Panc1 (cell line): ENCODE measurements at regions not wholly inside any gene's neighbourhood (a gene's known extent, or its start where the extent isn't known, plus 50 kb on each side); places are given as distances from the start of the nearest gene placed in this dataset.

Source experiments
- ATAC-seq: fragments of 200-7000 bp; cut with Tn5 transposase; 2 replicates; pipeline ENCODE4 v1.9.1; 2020; ENCODE audit warnings: mild to moderate bottlenecking, moderate library complexity
- BruUV-seq: library from RNA; stranded (reverse); fragments of 400-500 nt; replicated peaks from 2 replicates; lab custom pipeline; 2021; lab: Mats Ljungman, UMichigan
- CTCF ChIA-PET: fragments of 300-600 bp; sonication (Branson Sonifier 250); formaldehyde crosslinking; loops from one replicate; lab custom pipeline; 2022; ENCODE audit warnings: antibody characterized with exemption; lab: Charles Lee
- POLR2A ChIA-PET: fragments of 300-600 bp; sonication (Branson Sonifier 250); formaldehyde crosslinking; loops from one replicate; lab custom pipeline; 2022; ENCODE audit warnings: antibody characterized with exemption; lab: Charles Lee
- DNase-seq: peaks from one replicate; pipeline ENCODE4 v3.0.0-alpha.2; 2010; ENCODE audit warnings: low read depth, low spot score
- H3K27ac ChIP-seq: 2 replicates; pipeline ENCODE4 v1.5.1; 2011; ENCODE audit warnings: mild to moderate bottlenecking, low read length, inconsistent platforms
- H3K27me3 ChIP-seq: fragments of 200-500 bp; sonication (Bioruptor generic); 2 replicates; pipeline ENCODE4 v1.6.0; 2014; ENCODE audit warnings: low read length, inconsistent platforms; ENCODE audit not compliant: control insufficient read depth, insufficient read depth
- H3K36me3 ChIP-seq: fragments of 200-500 bp; sonication (Bioruptor generic); 2 replicates; pipeline ENCODE4 v1.5.1; 2014; ENCODE audit warnings: inconsistent platforms, mild to moderate bottlenecking, low read length, moderate library complexity; ENCODE audit not compliant: control insufficient read depth, insufficient read depth
- H3K4me1 ChIP-seq: 2 replicates; pipeline ENCODE4 v1.5.1; 2011; ENCODE audit warnings: inconsistent platforms, mild to moderate bottlenecking, low read length, moderate library complexity; ENCODE audit not compliant: control insufficient read depth, insufficient read depth
- H3K4me3 ChIP-seq, 2 experiments: 2 replicates each; pipeline ENCODE4 v1.5.1; 2011 to 2012; ENCODE audit warnings: low read depth in 2 of 2, low read length in 2 of 2, mild to moderate bottlenecking in 2 of 2, inconsistent platforms in 1 of 2, moderate library complexity in 1 of 2
- H3K9me3 ChIP-seq: fragments of 200-500 bp; sonication (Bioruptor generic); 2 replicates; pipeline ENCODE4 v1.5.1; 2014; ENCODE audit warnings: low read depth, mild to moderate bottlenecking, inconsistent platforms, low read length, moderate library complexity; ENCODE audit not compliant: control insufficient read depth, insufficient read depth
- POLR2AphosphoS5 ChIP-seq: IDR thresholded peaks from 2 replicates; pipeline ENCODE4 v1.6.1; 2012; ENCODE audit warnings: mild to moderate bottlenecking, low read depth, low read length, moderate library complexity
- SIN3A ChIP-seq: IDR thresholded peaks from 2 replicates; pipeline ENCODE4 v1.6.1; 2012; ENCODE audit warnings: low read depth, mild to moderate bottlenecking, low read length, moderate library complexity, borderline replicate concordance; ENCODE audit not compliant: insufficient read depth
- TCF7L2 ChIP-seq: IDR thresholded peaks from 2 replicates; pipeline ENCODE4 v1.6.1; 2011; ENCODE audit warnings: mild to moderate bottlenecking, low read depth, low read length, inconsistent platforms
- in situ Hi-C: cut with HindIII; loops from 2 replicates; pipeline ENCODE4 v1.10.0; 2016; ENCODE audit warnings: low sequenced_read_pairs, low pct_unique_long_range_greater_than_20kb
- intact Hi-C: fragments of 100-400 bp; cut with micrococcal nuclease; formaldehyde crosslinking; loops from one replicate; pipeline ENCODE4 v1.10.0; 2022; ENCODE audit not compliant: unreplicated experiment
- TF ChIP-seq, protein P1 (sequence below), 2 experiments: IDR thresholded peaks; 2 replicates each; pipeline ENCODE4 v1.6.1; 2011 to 2012; ENCODE audit warnings: low read depth in 2 of 2, control low read depth in 1 of 2, low read length in 1 of 2, mild to moderate bottlenecking in 1 of 2, moderate library complexity in 1 of 2; ENCODE audit not compliant: insufficient read depth in 1 of 2
- TF ChIP-seq, protein P2 (sequence below): fragments of 450-650 bp; IDR thresholded peaks from 2 replicates; pipeline ENCODE4 v1.5.1; 2017; ENCODE audit warnings: mild to moderate bottlenecking

DNA sequence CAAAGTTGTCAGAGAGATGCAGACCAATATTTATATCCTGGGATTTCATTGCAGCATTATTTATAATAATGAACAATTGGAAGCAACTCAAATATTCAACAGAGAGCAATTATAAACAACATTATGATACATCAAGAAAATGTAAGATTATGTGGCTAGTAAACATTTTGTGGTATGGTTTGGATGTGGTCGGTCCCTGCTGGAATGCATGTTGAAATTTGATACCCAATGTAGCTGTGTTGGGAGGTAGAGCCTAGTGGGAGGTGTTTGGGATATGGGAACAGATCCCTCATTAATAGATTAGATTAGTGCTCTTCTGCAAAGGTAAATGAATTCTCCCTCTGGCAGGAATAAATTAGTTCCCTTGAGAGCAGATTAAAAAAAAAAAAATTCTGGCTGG, 350.9 kb downstream of the ANKRD30A start:
- ChIA-PET CTCF (no interaction called here), POLR2A (no interaction called here)
- Histone ChIP-seq H3K4me3 (no peak overlapping the region), H3K36me3 (no peaks in the 10 kb centered on the region), H3K27ac (no peak overlapping the region), H3K4me1 (no peaks in the 10 kb centered on the region), H3K27me3 (no peaks in the 10 kb centered on the region), H3K9me3 (no peaks in the 10 kb centered on the region)
- in situ Hi-C loops (no loop called here), intact Hi-C loops (no loop called here)
- no TSS peak for BruUV-seq
- TF ChIP-seq POLR2AphosphoS5, result no peak
- DNase-seq (no peak), ATAC-seq (no peak)

DNA sequence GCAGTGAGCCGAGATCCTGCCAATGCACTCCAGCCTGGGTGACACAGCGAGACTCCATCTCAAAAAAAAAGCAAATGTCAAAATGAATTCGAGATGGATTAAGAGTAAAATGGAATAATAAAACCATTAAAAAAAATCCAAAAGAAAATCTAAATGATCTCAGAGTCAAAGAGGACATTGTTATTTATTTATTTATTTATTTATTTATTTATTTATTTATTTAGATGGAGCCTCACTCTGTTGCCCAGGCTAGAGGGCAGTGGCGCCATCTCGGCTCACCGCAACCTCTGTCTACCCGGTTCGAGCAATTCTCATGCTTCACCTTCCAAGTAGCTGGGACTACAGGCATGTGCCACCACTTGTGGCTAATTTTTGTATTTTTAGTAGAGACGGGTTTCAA, 349.2 kb downstream of the ANKRD30A start:
- Histone ChIP-seq H3K9me3 (no peaks in the 10 kb centered on the region), H3K36me3 (no peaks in the 10 kb centered on the region), H3K27ac (no peak overlapping the region), H3K4me3 (no peak overlapping the region), H3K4me1 (no peaks in the 10 kb centered on the region), H3K27me3 (no peaks in the 10 kb centered on the region)
- POLR2A ChIA-PET, result no interaction called here
- TF ChIP-seq, protein P1, sequence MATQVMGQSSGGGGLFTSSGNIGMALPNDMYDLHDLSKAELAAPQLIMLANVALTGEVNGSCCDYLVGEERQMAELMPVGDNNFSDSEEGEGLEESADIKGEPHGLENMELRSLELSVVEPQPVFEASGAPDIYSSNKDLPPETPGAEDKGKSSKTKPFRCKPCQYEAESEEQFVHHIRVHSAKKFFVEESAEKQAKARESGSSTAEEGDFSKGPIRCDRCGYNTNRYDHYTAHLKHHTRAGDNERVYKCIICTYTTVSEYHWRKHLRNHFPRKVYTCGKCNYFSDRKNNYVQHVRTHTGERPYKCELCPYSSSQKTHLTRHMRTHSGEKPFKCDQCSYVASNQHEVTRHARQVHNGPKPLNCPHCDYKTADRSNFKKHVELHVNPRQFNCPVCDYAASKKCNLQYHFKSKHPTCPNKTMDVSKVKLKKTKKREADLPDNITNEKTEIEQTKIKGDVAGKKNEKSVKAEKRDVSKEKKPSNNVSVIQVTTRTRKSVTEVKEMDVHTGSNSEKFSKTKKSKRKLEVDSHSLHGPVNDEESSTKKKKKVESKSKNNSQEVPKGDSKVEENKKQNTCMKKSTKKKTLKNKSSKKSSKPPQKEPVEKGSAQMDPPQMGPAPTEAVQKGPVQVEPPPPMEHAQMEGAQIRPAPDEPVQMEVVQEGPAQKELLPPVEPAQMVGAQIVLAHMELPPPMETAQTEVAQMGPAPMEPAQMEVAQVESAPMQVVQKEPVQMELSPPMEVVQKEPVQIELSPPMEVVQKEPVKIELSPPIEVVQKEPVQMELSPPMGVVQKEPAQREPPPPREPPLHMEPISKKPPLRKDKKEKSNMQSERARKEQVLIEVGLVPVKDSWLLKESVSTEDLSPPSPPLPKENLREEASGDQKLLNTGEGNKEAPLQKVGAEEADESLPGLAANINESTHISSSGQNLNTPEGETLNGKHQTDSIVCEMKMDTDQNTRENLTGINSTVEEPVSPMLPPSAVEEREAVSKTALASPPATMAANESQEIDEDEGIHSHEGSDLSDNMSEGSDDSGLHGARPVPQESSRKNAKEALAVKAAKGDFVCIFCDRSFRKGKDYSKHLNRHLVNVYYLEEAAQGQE (IDR thresholded peaks at IDR 0.05; ENCODE audit: insufficient read depth in 1 of 2, low read depth in 2 of 2, low read length in 1 of 2), result no peak
- TF ChIP-seq POLR2AphosphoS5 (no peak), TCF7L2 (no peak), SIN3A (no peak)
- no TSS peak for BruUV-seq
- CTCF ChIA-PET, result no interaction called here
- ATAC-seq (no peak), DNase-seq (no peak)
- in situ Hi-C loops (no loop called here), intact Hi-C loops (no loop called here)

DNA sequence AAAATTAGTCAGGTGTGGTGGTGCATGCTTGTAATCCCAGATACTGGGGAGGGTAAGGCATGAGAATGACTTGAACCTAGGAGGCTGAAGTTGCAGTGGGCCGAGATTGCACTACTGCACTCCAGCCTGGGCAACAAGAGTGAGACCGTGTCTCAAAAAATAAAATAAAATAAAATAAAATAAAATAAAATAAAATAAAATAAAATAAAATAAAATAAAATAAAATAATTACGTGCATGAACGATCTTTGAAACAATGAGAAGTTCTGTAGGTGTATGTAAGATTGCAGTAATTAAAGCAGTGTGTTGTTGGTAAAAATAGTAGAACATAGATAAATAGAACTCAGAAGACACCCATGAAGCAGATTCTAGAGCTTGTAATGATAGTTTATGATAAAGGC, 348.5 kb downstream of the ANKRD30A start:
- POLR2A ChIA-PET, result no interaction called here
- no peaks in the 10 kb centered on the region for H3K27me3 ChIP-seq
- TF ChIP-seq, protein P1 (IDR thresholded peaks at IDR 0.05; ENCODE audit: insufficient read depth in 1 of 2, low read depth in 2 of 2, low read length in 1 of 2), result no peak
- TF ChIP-seq SIN3A, result no peak
- TF ChIP-seq POLR2AphosphoS5, result no peak
- no peak for TF ChIP-seq TCF7L2
- TF ChIP-seq, protein P2, sequence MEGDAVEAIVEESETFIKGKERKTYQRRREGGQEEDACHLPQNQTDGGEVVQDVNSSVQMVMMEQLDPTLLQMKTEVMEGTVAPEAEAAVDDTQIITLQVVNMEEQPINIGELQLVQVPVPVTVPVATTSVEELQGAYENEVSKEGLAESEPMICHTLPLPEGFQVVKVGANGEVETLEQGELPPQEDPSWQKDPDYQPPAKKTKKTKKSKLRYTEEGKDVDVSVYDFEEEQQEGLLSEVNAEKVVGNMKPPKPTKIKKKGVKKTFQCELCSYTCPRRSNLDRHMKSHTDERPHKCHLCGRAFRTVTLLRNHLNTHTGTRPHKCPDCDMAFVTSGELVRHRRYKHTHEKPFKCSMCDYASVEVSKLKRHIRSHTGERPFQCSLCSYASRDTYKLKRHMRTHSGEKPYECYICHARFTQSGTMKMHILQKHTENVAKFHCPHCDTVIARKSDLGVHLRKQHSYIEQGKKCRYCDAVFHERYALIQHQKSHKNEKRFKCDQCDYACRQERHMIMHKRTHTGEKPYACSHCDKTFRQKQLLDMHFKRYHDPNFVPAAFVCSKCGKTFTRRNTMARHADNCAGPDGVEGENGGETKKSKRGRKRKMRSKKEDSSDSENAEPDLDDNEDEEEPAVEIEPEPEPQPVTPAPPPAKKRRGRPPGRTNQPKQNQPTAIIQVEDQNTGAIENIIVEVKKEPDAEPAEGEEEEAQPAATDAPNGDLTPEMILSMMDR, result no peak
- H3K9me3 ChIP-seq, result no peaks in the 10 kb centered on the region
- no peak overlapping the region for H3K4me3 ChIP-seq
- no peaks in the 10 kb centered on the region for H3K4me1 ChIP-seq
- no peak overlapping the region for H3K27ac ChIP-seq
- in situ Hi-C loops (no loop called here), intact Hi-C loops (no loop called here)
- no peaks in the 10 kb centered on the region for H3K36me3 ChIP-seq
- BruUV-seq, result no TSS peak
- ATAC-seq (no peak), DNase-seq (no peak)
- CTCF ChIA-PET, result no interaction called here
